ENCODE measurements at regions not wholly inside any gene's neighbourhood (a gene's known extent, or its start where the extent isn't known, plus 50 kb on each side); places are given as distances from the start of the nearest gene placed in this dataset.

DNA sequence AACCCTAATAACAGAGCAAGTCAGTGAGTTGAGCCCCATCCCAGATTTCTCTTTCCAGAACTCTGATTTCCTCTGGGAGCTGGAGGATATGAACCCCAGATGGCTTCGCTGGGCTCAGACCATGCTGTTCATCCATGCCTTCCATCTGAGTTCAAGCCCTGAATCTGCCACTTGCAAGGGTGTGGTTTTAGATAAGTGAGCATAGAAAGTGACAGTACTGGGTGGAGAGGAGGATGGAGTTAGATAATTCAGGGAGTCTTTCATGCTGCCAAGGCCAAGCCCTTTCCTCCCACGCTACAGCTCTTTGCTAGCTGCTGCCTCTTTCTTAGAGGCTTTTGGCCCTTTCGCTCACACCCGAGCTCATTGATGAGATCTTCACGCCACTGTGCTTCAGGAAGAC, 57.2 kb upstream of the MAFB start:
- POLR2A ChIA-PET (ENCODE audit: unreplicated experiment) = interaction anchor here (0.6 kb wide), 1 partner anchor 19 kb away, joined by 4 read pairs; no protein-coding TSS in a partner anchor

DNA sequence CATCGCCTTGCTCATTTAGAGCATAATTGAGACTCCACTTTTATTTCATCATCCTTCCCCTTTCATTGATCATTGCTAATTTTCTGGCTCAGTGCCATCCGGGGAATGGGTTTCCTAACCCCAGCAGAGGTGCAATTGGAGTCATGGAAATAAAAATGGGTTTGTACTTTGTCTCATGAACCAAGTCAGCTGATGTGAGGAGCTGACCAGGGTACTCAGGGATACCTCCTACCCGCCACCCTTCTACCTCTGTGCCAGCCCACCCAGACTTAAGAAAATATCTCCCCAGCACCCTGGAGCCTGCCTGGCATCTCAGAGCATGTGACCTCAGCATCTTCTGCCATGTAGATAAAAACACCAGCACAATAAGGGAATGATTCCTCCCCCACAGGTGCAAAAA, 59.1 kb upstream of the MAFB start:
- Histone ChIP-seq H3K4me3 (ENCODE audit: low read length) (no peak overlapping the region), H3K4me1 (ENCODE audit: insufficient read depth, low read length) (no peaks in the 10 kb centered on the region), H3K27me3 (ENCODE audit: low read length) (peaks cover 54% of the 10 kb centered on the region), H3K79me2 (ENCODE audit: low read length) (no peaks in the 10 kb centered on the region), H3K27ac (ENCODE audit: low read length) (no peak overlapping the region), H3K9ac (ENCODE audit: low read length) (no peak overlapping the region), H3K9me2 (replicated peaks; ENCODE audit: low read length) (no peaks in the 10 kb centered on the region), H3F3A (ENCODE audit: low read length, unreplicated experiment) (no peaks in the 10 kb centered on the region), H3K4me2 (ENCODE audit: low read length) (no peak overlapping the region), H2AFZ (ENCODE audit: low read length) (no peak overlapping the region), H4K20me1 (ENCODE audit: low read length) (no peaks in the 10 kb centered on the region), H3K9me3 (ENCODE audit: low read length) (no peaks in the 10 kb centered on the region), H3K36me3 (ENCODE audit: low read depth, low read length) (no peaks in the 10 kb centered on the region)
- POLR2A ChIA-PET (ENCODE audit: unreplicated experiment) = no interaction called here
- CTCF ChIA-PET = no interaction called here
- intact Hi-C loops (cut with micrococcal nuclease) = no loop called here
- TF ChIP-seq, protein P1, sequence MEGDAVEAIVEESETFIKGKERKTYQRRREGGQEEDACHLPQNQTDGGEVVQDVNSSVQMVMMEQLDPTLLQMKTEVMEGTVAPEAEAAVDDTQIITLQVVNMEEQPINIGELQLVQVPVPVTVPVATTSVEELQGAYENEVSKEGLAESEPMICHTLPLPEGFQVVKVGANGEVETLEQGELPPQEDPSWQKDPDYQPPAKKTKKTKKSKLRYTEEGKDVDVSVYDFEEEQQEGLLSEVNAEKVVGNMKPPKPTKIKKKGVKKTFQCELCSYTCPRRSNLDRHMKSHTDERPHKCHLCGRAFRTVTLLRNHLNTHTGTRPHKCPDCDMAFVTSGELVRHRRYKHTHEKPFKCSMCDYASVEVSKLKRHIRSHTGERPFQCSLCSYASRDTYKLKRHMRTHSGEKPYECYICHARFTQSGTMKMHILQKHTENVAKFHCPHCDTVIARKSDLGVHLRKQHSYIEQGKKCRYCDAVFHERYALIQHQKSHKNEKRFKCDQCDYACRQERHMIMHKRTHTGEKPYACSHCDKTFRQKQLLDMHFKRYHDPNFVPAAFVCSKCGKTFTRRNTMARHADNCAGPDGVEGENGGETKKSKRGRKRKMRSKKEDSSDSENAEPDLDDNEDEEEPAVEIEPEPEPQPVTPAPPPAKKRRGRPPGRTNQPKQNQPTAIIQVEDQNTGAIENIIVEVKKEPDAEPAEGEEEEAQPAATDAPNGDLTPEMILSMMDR (conservative IDR thresholded peaks at IDR 0.05; ENCODE audit: low read depth, low read length) = no peak
- no peak for TF ChIP-seq EZH2 (IDR thresholded peaks at IDR 0.05; ENCODE audit: low read length, unreplicated experiment)
- TF ChIP-seq EZH2phosphoT487 (IDR thresholded peaks at IDR 0.05; ENCODE audit: borderline replicate concordance, low read length) = no peak
- ATAC-seq (no peak), DNase-seq (no peak)
- no TSS peak for BruUV-seq (replicated peaks)

More for the DNA sequence above, 57.2 kb upstream of the MAFB start:
- Histone ChIP-seq H3K27me3 (ENCODE audit: low read length) (peaks cover 58% of the 10 kb centered on the region), H3K9me2 (replicated peaks; ENCODE audit: low read length) (no peaks in the 10 kb centered on the region), H3K9me3 (ENCODE audit: low read length) (no peaks in the 10 kb centered on the region), H3K4me2 (ENCODE audit: low read length) (no peak overlapping the region), H3K4me1 (ENCODE audit: insufficient read depth, low read length) (no peaks in the 10 kb centered on the region), H3K9ac (ENCODE audit: low read length) (no peak overlapping the region), H2AFZ (ENCODE audit: low read length) (no peak overlapping the region), H3K79me2 (ENCODE audit: low read length) (no peaks in the 10 kb centered on the region), H3K36me3 (ENCODE audit: low read depth, low read length) (no peaks in the 10 kb centered on the region), H3K27ac (ENCODE audit: low read length) (no peak overlapping the region), H3K4me3 (ENCODE audit: low read length) (no peak overlapping the region), H4K20me1 (ENCODE audit: low read length) (no peaks in the 10 kb centered on the region), H3F3A (ENCODE audit: low read length, unreplicated experiment) (no peaks in the 10 kb centered on the region)
- TF ChIP-seq, protein P1 (conservative IDR thresholded peaks at IDR 0.05; ENCODE audit: low read depth, low read length) = no peak
- TF ChIP-seq EZH2phosphoT487 (IDR thresholded peaks at IDR 0.05; ENCODE audit: borderline replicate concordance, low read length) = no peak
- TF ChIP-seq EZH2 (IDR thresholded peaks at IDR 0.05; ENCODE audit: low read length, unreplicated experiment) = no peak
- DNase-seq (no peak), ATAC-seq (no peak)
- intact Hi-C loops (cut with micrococcal nuclease) = no loop called here
- no TSS peak for BruUV-seq (replicated peaks)
- CTCF ChIA-PET = interaction anchor here (0.6 kb wide), 1 partner anchor 208 kb away, joined by 11 read pairs; no protein-coding TSS in a partner anchor

DNA sequence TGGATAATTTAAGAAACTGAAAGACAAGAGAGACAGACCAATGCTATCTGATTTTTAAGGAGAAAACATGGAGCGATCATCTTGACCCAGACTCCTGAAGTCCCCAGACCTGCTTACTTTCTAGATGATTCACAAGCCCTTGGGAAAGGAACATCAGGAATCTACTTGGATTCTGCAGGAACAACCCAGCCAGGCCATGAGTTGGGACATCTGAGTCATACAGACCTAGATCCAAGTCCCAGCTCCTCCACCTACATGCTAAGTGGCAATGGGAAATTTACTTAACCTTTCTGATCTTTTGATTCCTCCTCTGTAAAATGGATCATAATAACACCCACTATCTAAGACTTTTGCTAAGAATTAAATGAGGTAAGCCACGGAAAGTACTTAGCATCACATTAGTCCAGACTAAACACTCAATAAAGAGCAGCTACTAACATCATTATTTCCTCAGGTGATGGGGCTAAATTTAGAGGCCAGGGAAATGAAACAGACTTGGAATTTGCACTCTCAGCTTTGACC, 61.0 kb upstream of the MAFB start:
- H3K79me2 ChIP-seq (ENCODE audit: low read length) = no peaks in the 10 kb centered on the region
- no peak for DNase-seq
- no peaks in the 10 kb centered on the region for H3K9me2 ChIP-seq (replicated peaks; ENCODE audit: low read length)
- POLR2A ChIA-PET (ENCODE audit: unreplicated experiment) = no interaction called here
- TF ChIP-seq EZH2phosphoT487 (IDR thresholded peaks at IDR 0.05; ENCODE audit: borderline replicate concordance, low read length) = no peak
- TF ChIP-seq, protein P1 (conservative IDR thresholded peaks at IDR 0.05; ENCODE audit: low read depth, low read length) = no peak
- TF ChIP-seq EZH2 (IDR thresholded peaks at IDR 0.05; ENCODE audit: low read length, unreplicated experiment) = no peak
- H3K9ac ChIP-seq (ENCODE audit: low read length) = no peak overlapping the region
- H3K4me3 ChIP-seq (ENCODE audit: low read length) = no peak overlapping the region
- H3K9me3 ChIP-seq (ENCODE audit: low read length) = no peaks in the 10 kb centered on the region
- H3K4me1 ChIP-seq (ENCODE audit: insufficient read depth, low read length) = no peaks in the 10 kb centered on the region
- no TSS peak for BruUV-seq (replicated peaks)
- no peak overlapping the region for H3K27ac ChIP-seq (ENCODE audit: low read length)
- intact Hi-C loops (cut with micrococcal nuclease) = no loop called here
- no peaks in the 10 kb centered on the region for H3K36me3 ChIP-seq (ENCODE audit: low read depth, low read length)
- no peaks in the 10 kb centered on the region for H3F3A ChIP-seq (ENCODE audit: low read length, unreplicated experiment)
- H3K4me2 ChIP-seq (ENCODE audit: low read length) = no peak overlapping the region
- peaks cover 35% of the 10 kb centered on the region for H3K27me3 ChIP-seq (ENCODE audit: low read length)
- ATAC-seq = no peak
- no peaks in the 10 kb centered on the region for H4K20me1 ChIP-seq (ENCODE audit: low read length)
- H2AFZ ChIP-seq (ENCODE audit: low read length) = no peak overlapping the region
- CTCF ChIA-PET = no interaction called here
